ENCODE measurements at regions not wholly inside any gene's neighbourhood (a gene's known extent, or its start where the extent isn't known, plus 50 kb on each side); places are given as distances from the start of the nearest gene placed in this dataset.

GRCh38 chr12:115404761-115405470 lies 720.9 kb upstream of the TBX3 start:
- TF ChIP-seq CTCF (IDR thresholded peaks at IDR 0.05; ENCODE audit: borderline replicate concordance, insufficient read depth, low read depth, low read length) = no peak

GRCh38 chr12:115403689-115404088 lies 719.7 kb upstream of the TBX3 start:
- no peak for TF ChIP-seq CTCF (IDR thresholded peaks at IDR 0.05; ENCODE audit: borderline replicate concordance, insufficient read depth, low read depth, low read length)

More at GRCh38 chr12:115404761-115405470, 720.9 kb upstream of the TBX3 start:
- no peak overlapping the region for H3K4me3 ChIP-seq (ENCODE audit: low read depth, low read length)

GRCh38 chr12:115403253-115403652 lies 719.3 kb upstream of the TBX3 start:
- H3K4me3 ChIP-seq (ENCODE audit: low read depth, low read length) = no peak overlapping the region

More at GRCh38 chr12:115403689-115404088, 719.7 kb upstream of the TBX3 start:
- H3K4me3 ChIP-seq (ENCODE audit: low read depth, low read length) = no peak overlapping the region

GRCh38 chr12:115402443-115403180 lies 718.6 kb upstream of the TBX3 start:
- H3K4me3 ChIP-seq (ENCODE audit: low read depth, low read length) = no peak overlapping the region
- TF ChIP-seq CTCF (IDR thresholded peaks at IDR 0.05; ENCODE audit: borderline replicate concordance, insufficient read depth, low read depth, low read length) = no peak

More at GRCh38 chr12:115403253-115403652, 719.3 kb upstream of the TBX3 start:
- no peak for TF ChIP-seq CTCF (IDR thresholded peaks at IDR 0.05; ENCODE audit: borderline replicate concordance, insufficient read depth, low read depth, low read length)

GRCh38 chr12:115401761-115402160 lies 717.8 kb upstream of the TBX3 start:
- TF ChIP-seq CTCF (IDR thresholded peaks at IDR 0.05; ENCODE audit: borderline replicate concordance, insufficient read depth, low read depth, low read length) = no peak
- no peak overlapping the region for H3K4me3 ChIP-seq (ENCODE audit: low read depth, low read length)

- no peak overlapping the region for H3K4me3 ChIP-seq (ENCODE audit: low read depth, low read length)
- no peak for TF ChIP-seq CTCF (IDR thresholded peaks at IDR 0.05; ENCODE audit: borderline replicate concordance, insufficient read depth, low read depth, low read length)
Measured at GRCh38 chr12:115400011-115400410, 716.0 kb upstream of the TBX3 start.

All from GM12875 (cell line).